ENCODE measurements at regions not wholly inside any gene's neighbourhood (a gene's known extent, or its start where the extent isn't known, plus 50 kb on each side); places are given as distances from the start of the nearest gene placed in this dataset.

GRCh38 chr14:76647697-76648298 lies 113.5 kb upstream of the VASH1 start:
- TF ChIP-seq, protein P1, sequence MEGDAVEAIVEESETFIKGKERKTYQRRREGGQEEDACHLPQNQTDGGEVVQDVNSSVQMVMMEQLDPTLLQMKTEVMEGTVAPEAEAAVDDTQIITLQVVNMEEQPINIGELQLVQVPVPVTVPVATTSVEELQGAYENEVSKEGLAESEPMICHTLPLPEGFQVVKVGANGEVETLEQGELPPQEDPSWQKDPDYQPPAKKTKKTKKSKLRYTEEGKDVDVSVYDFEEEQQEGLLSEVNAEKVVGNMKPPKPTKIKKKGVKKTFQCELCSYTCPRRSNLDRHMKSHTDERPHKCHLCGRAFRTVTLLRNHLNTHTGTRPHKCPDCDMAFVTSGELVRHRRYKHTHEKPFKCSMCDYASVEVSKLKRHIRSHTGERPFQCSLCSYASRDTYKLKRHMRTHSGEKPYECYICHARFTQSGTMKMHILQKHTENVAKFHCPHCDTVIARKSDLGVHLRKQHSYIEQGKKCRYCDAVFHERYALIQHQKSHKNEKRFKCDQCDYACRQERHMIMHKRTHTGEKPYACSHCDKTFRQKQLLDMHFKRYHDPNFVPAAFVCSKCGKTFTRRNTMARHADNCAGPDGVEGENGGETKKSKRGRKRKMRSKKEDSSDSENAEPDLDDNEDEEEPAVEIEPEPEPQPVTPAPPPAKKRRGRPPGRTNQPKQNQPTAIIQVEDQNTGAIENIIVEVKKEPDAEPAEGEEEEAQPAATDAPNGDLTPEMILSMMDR (IDR thresholded peaks at IDR 0.05) = no peak
- TF ChIP-seq POLR2A (IDR thresholded peaks at IDR 0.05) (no peak), EP300 (IDR thresholded peaks at IDR 0.05) (no peak)

All from ovary (tissue), 3 donors.